Stimulated activated naive CD8-positive, alpha-beta T cell treated with anti-CD3 and anti-CD28 coated beads, Interleukin-15, amount 100 ng/mL, for 72 hours (primary cell): ENCODE measurements at regions not wholly inside any gene's neighbourhood (a gene's known extent, or its start where the extent isn't known, plus 50 kb on each side); places are given as distances from the start of the nearest gene placed in this dataset.
"Not testable (repeated sequence)": the region's sequence is repeated elsewhere in the genome, so short reads cannot be mapped to it uniquely, and the experiment has no call there.

Experiments
- ATAC-seq: fragments of 150-1000 bp; cut with Tn5 transposase; 2 replicates; pipeline ENCODE4 v1.10.0; 2021; ENCODE audit warnings: mild to moderate bottlenecking, moderate library complexity
- DNase-seq, 2 donors: peaks; one replicate each; pipeline ENCODE4 v3.0.0; 2021 to 2022
- H3K27ac Mint-ChIP-seq, 2 donors: one replicate each; pipeline ENCODE4 v1.8.0; 2022; ENCODE audit warnings: mild to moderate bottlenecking in 2 of 2, mixed read lengths in 2 of 2, moderate library complexity in 2 of 2
- H3K27me3 Mint-ChIP-seq: one replicate; pipeline ENCODE4 v1.8.0; 2022; ENCODE audit warnings: mixed read lengths
- H3K4me1 Mint-ChIP-seq: one replicate; pipeline ENCODE4 v1.8.0; 2022; ENCODE audit warnings: mild to moderate bottlenecking, mixed read lengths
- H3K4me3 Mint-ChIP-seq, 2 donors: one replicate each; pipeline ENCODE4 v1.8.0; 2022; ENCODE audit warnings: mild to moderate bottlenecking in 2 of 2, mixed read lengths in 2 of 2, moderate library complexity in 1 of 2
- H3K9me3 Mint-ChIP-seq, 2 donors: one replicate each; pipeline ENCODE4 v1.8.0; 2022; ENCODE audit warnings: mixed read lengths in 2 of 2

GRCh38 chr6:81895511-81896185 is 143.2 kb upstream of the TENT5A start:
- no peak overlapping the region for H3K27ac Mint-ChIP-seq
- H3K4me1 Mint-ChIP-seq, result no peaks in the 10 kb centered on the region
- no peak for DNase-seq
- ATAC-seq, result no peak
- no peaks in the 10 kb centered on the region for H3K27me3 Mint-ChIP-seq
- no peaks in the 10 kb centered on the region for H3K9me3 Mint-ChIP-seq
- H3K4me3 Mint-ChIP-seq, result no peak overlapping the region

GRCh38 chr6:81894788-81895271 is 142.3 kb upstream of the TENT5A start:
- ATAC-seq (no peak), DNase-seq (no peak)
- Mint-ChIP-seq H3K9me3 (no peaks in the 10 kb centered on the region), H3K27ac (no peak overlapping the region), H3K4me3 (no peak overlapping the region), H3K4me1 (no peaks in the 10 kb centered on the region), H3K27me3 (no peaks in the 10 kb centered on the region)

- Mint-ChIP-seq H3K27ac (no peak overlapping the region), H3K4me1 (no peaks in the 10 kb centered on the region), H3K9me3 (no peaks in the 10 kb centered on the region), H3K4me3 (no peak overlapping the region), H3K27me3 (no peaks in the 10 kb centered on the region)
- no peak for ATAC-seq
- DNase-seq, result no peak
These were observed 141.8 kb upstream of the TENT5A start for GRCh38 chr6:81894306-81894705.

- DNase-seq (no peak), ATAC-seq (no peak)
- Mint-ChIP-seq H3K27me3 (no peaks in the 10 kb centered on the region), H3K4me3 (no peak overlapping the region), H3K9me3 (peaks cover 0 to 10% of the 10 kb centered on the region in 2 donors), H3K4me1 (no peaks in the 10 kb centered on the region), H3K27ac (no peak overlapping the region)
These were observed 140.4 kb upstream of the TENT5A start for GRCh38 chr6:81892891-81893290.

GRCh38 chr6:81891874-81892273 is 139.4 kb upstream of the TENT5A start:
- peaks cover 0 to 10% of the 10 kb centered on the region in 2 donors for H3K9me3 Mint-ChIP-seq
- H3K27me3 Mint-ChIP-seq, result no peaks in the 10 kb centered on the region
- ATAC-seq (no peak), DNase-seq (no peak)
- no peak overlapping the region for H3K27ac Mint-ChIP-seq
- H3K4me1 Mint-ChIP-seq, result no peaks in the 10 kb centered on the region
- no peak overlapping the region for H3K4me3 Mint-ChIP-seq

- no peak overlapping the region for H3K27ac Mint-ChIP-seq
- DNase-seq (no peak), ATAC-seq (no peak)
- no peaks in the 10 kb centered on the region for H3K4me1 Mint-ChIP-seq
- H3K9me3 Mint-ChIP-seq, result peaks cover 0 to 10% of the 10 kb centered on the region in 2 donors
- no peak overlapping the region for H3K4me3 Mint-ChIP-seq
- no peaks in the 10 kb centered on the region for H3K27me3 Mint-ChIP-seq
These were observed 138.4 kb upstream of the TENT5A start for GRCh38 chr6:81890846-81891245.

GRCh38 chr6:81889377-81890053 is 137.0 kb upstream of the TENT5A start:
- H3K4me3 Mint-ChIP-seq, result no peak overlapping the region
- H3K9me3 Mint-ChIP-seq, result peaks cover 0 to 10% of the 10 kb centered on the region in 2 donors
- H3K4me1 Mint-ChIP-seq, result no peaks in the 10 kb centered on the region
- ATAC-seq (no peak), DNase-seq (no peak)
- no peaks in the 10 kb centered on the region for H3K27me3 Mint-ChIP-seq
- no peak overlapping the region for H3K27ac Mint-ChIP-seq

- not testable (repeated sequence) for H3K27me3 Mint-ChIP-seq, ATAC-seq, DNase-seq, H3K4me1 Mint-ChIP-seq, H3K4me3 Mint-ChIP-seq, H3K27ac Mint-ChIP-seq
- H3K9me3 Mint-ChIP-seq, result peaks cover 0 to 10% of the 10 kb centered on the region in 2 donors
These were observed 134.4 kb upstream of the TENT5A start for GRCh38 chr6:81886909-81887308.

- H3K4me1 Mint-ChIP-seq, result no peaks in the 10 kb centered on the region
- no peak overlapping the region for H3K4me3 Mint-ChIP-seq
- DNase-seq (no peak), ATAC-seq (no peak)
- no peak overlapping the region for H3K27ac Mint-ChIP-seq
- H3K27me3 Mint-ChIP-seq, result no peaks in the 10 kb centered on the region
- peaks cover 0 to 10% of the 10 kb centered on the region in 2 donors for H3K9me3 Mint-ChIP-seq
These were observed 133.7 kb upstream of the TENT5A start for GRCh38 chr6:81886157-81886556.

- H3K27ac Mint-ChIP-seq, result no peak overlapping the region
- H3K4me1 Mint-ChIP-seq, result no peaks in the 10 kb centered on the region
- no peaks in the 10 kb centered on the region for H3K27me3 Mint-ChIP-seq
- no peak overlapping the region for H3K4me3 Mint-ChIP-seq
- no peak for ATAC-seq
- H3K9me3 Mint-ChIP-seq, result peaks cover 0 to 4% of the 10 kb centered on the region in 2 donors
- DNase-seq, result no peak
These were observed 129.2 kb upstream of the TENT5A start for GRCh38 chr6:81881660-81882059.

GRCh38 chr6:81878479-81878878 is 126.0 kb upstream of the TENT5A start:
- H3K4me3 Mint-ChIP-seq, result no peak overlapping the region
- no peak for ATAC-seq
- H3K9me3 Mint-ChIP-seq, result peaks cover 0 to 4% of the 10 kb centered on the region in 2 donors
- no peaks in the 10 kb centered on the region for H3K27me3 Mint-ChIP-seq
- no peak overlapping the region for H3K27ac Mint-ChIP-seq
- H3K4me1 Mint-ChIP-seq, result no peaks in the 10 kb centered on the region
- no peak for DNase-seq

- Mint-ChIP-seq H3K4me3 (no peak overlapping the region), H3K9me3 (peaks cover 4 to 10% of the 10 kb centered on the region in 2 donors), H3K27me3 (no peaks in the 10 kb centered on the region), H3K4me1 (no peaks in the 10 kb centered on the region), H3K27ac (no peak overlapping the region)
- no peak for ATAC-seq
- DNase-seq, result no peak
These were observed 124.5 kb upstream of the TENT5A start for GRCh38 chr6:81876971-81877370.

- Mint-ChIP-seq H3K4me1 (no peaks in the 10 kb centered on the region), H3K27ac (no peak overlapping the region), H3K27me3 (no peaks in the 10 kb centered on the region), H3K9me3 (peaks cover 8 to 12% of the 10 kb centered on the region in 2 donors), H3K4me3 (no peak overlapping the region)
- ATAC-seq (no peak), DNase-seq (no peak)
These were observed 123.4 kb upstream of the TENT5A start for GRCh38 chr6:81875782-81876293.

- peaks cover 11% of the 10 kb centered on the region for H3K27me3 Mint-ChIP-seq
- not testable (repeated sequence) for H3K4me1 Mint-ChIP-seq, H3K4me3 Mint-ChIP-seq, DNase-seq, H3K27ac Mint-ChIP-seq, ATAC-seq
- peaks cover 7 to 12% of the 10 kb centered on the region in 2 donors for H3K9me3 Mint-ChIP-seq
These were observed 117.4 kb upstream of the TENT5A start for GRCh38 chr6:81869749-81870508.

GRCh38 chr6:81865712-81866111 is 113.2 kb upstream of the TENT5A start:
- Mint-ChIP-seq H3K9me3 (peaks cover 0 to 1% of the 10 kb centered on the region in 2 donors), H3K27ac (no peak overlapping the region), H3K27me3 (peaks cover 11% of the 10 kb centered on the region), H3K4me1 (no peaks in the 10 kb centered on the region), H3K4me3 (no peak overlapping the region)
- ATAC-seq (no peak), DNase-seq (no peak)

- ATAC-seq (no peak), DNase-seq (no peak)
- Mint-ChIP-seq H3K4me3 (no peak overlapping the region), H3K27me3 (peaks cover 11% of the 10 kb centered on the region), H3K9me3 (no peaks in the 10 kb centered on the region), H3K4me1 (no peaks in the 10 kb centered on the region), H3K27ac (no peak overlapping the region)
These were observed 111.6 kb upstream of the TENT5A start for GRCh38 chr6:81864124-81864523.
